H4 (cell line): ENCODE measurements at regions not wholly inside any gene's neighbourhood (a gene's known extent, or its start where the extent isn't known, plus 50 kb on each side); places are given as distances from the start of the nearest gene placed in this dataset.

Experiments
- DNase-seq: peaks from one replicate; pipeline ENCODE4 v3.0.0-alpha.2; 2015; ENCODE audit warnings: low spot score

GRCh38 chr6:156564127-156564806 is 212.9 kb upstream of the ARID1B start:
- peak; percentile 19 for DNase-seq

- no peak for DNase-seq
These were observed 213.5 kb upstream of the ARID1B start for GRCh38 chr6:156563714-156564113.

GRCh38 chr6:156562636-156563035 is 214.5 kb upstream of the ARID1B start:
- no peak for DNase-seq

GRCh38 chr6:156562019-156562418 is 215.2 kb upstream of the ARID1B start:
- DNase-seq = no peak

GRCh38 chr6:156560476-156560875 is 216.7 kb upstream of the ARID1B start:
- no peak for DNase-seq

GRCh38 chr6:156559162-156559690 is 218.0 kb upstream of the ARID1B start:
- DNase-seq = no peak

GRCh38 chr6:156557911-156558259 is 219.3 kb upstream of the ARID1B start:
- no peak for DNase-seq

- DNase-seq = peak; percentile 93
These were observed 219.8 kb upstream of the ARID1B start for GRCh38 chr6:156557251-156557910.

- DNase-seq = no peak
These were observed 220.4 kb upstream of the ARID1B start for GRCh38 chr6:156556811-156557210.

- no peak for DNase-seq
These were observed 222.1 kb upstream of the ARID1B start for GRCh38 chr6:156555116-156555515.

- DNase-seq = no peak
These were observed 223.0 kb upstream of the ARID1B start for GRCh38 chr6:156554160-156554559.

GRCh38 chr6:156552849-156553248 is 224.3 kb upstream of the ARID1B start:
- DNase-seq = no peak

GRCh38 chr6:156550949-156551348 is 226.2 kb upstream of the ARID1B start:
- DNase-seq = no peak

- no peak for DNase-seq
These were observed 231.2 kb upstream of the ARID1B start for GRCh38 chr6:156545931-156546330.

GRCh38 chr6:156545021-156545420 is 232.2 kb upstream of the ARID1B start:
- no peak for DNase-seq

- no peak for DNase-seq
These were observed 233.1 kb upstream of the ARID1B start for GRCh38 chr6:156544046-156544445.

GRCh38 chr6:156543431-156543830 is 233.7 kb upstream of the ARID1B start:
- DNase-seq = no peak

GRCh38 chr6:156538875-156539660 is 238.1 kb upstream of the ARID1B start:
- no peak for DNase-seq

GRCh38 chr6:156534594-156534993 is 242.6 kb upstream of the ARID1B start:
- no peak for DNase-seq

GRCh38 chr6:156533872-156534524 is 243.2 kb upstream of the ARID1B start:
- DNase-seq = no peak

- no peak for DNase-seq
These were observed 251.1 kb upstream of the ARID1B start for GRCh38 chr6:156526081-156526480.

- DNase-seq = no peak
These were observed 251.6 kb upstream of the ARID1B start for GRCh38 chr6:156525541-156525940.
